ENCODE measurements at regions not wholly inside any gene's neighbourhood (a gene's known extent, or its start where the extent isn't known, plus 50 kb on each side); places are given as distances from the start of the nearest gene placed in this dataset.
A peak's percentile ranks its signal among the peaks of the same experiment; 100 is the strongest.

- peaks cover 17% of the 10 kb centered on the region for H3K4me1 Mint-ChIP-seq
- ChIA-PET POLR2A (no interaction called here), CTCF (interaction anchor here (0.7 kb wide), 1 partner anchor 67 kb away, joined by 3 read pairs; no protein-coding TSS in a partner anchor)
- H3K27me3 Mint-ChIP-seq (ENCODE audit: low read depth) = no peaks in the 10 kb centered on the region; the same call in 1 of the 2 replicates
- no peak overlapping the region for H3K4me3 Mint-ChIP-seq
- no peaks in the 10 kb centered on the region for H3K36me3 Mint-ChIP-seq
- DNase-seq (ENCODE audit: low spot score) = no peak
- no peak for ATAC-seq
- no peak overlapping the region for H3K27ac Mint-ChIP-seq
- H3K9me3 Mint-ChIP-seq = no peaks in the 10 kb centered on the region
- TF ChIP-seq ZNF396 (CRISPR knock-in tag; IDR thresholded peaks at IDR 0.05; ENCODE audit: borderline replicate concordance) (no peak), E2F1 (CRISPR knock-in tag; IDR thresholded peaks at IDR 0.05) (no peak), JUN (CRISPR knock-in tag; IDR thresholded peaks at IDR 0.05) (no peak)
Measured at GRCh38 chr10:32130788-32131187, 74.6 kb upstream of the KIF5B start.

GRCh38 chr10:32125023-32125422, 68.8 kb upstream of the KIF5B start:
- no peak overlapping the region for H3K27ac Mint-ChIP-seq
- POLR2A ChIA-PET = no interaction called here
- DNase-seq (ENCODE audit: low spot score) = no peak

GRCh38 chr10:32123021-32123420, 66.8 kb upstream of the KIF5B start:
- DNase-seq (ENCODE audit: low spot score) = no peak
- POLR2A ChIA-PET = no interaction called here
- 0 out of 2 replicates have a peak, but pooled peaks cover 5% of the 10 kb centered on the region for H3K9me3 Mint-ChIP-seq
- no peaks in the 10 kb centered on the region for H3K4me1 Mint-ChIP-seq
- ATAC-seq = no peak
- H3K27ac Mint-ChIP-seq = no peak overlapping the region
- no peaks in the 10 kb centered on the region for H3K36me3 Mint-ChIP-seq
- CTCF ChIA-PET = no interaction called here
- H3K4me3 Mint-ChIP-seq = no peak overlapping the region
- H3K27me3 Mint-ChIP-seq (ENCODE audit: low read depth) = no peaks in the 10 kb centered on the region
- no peak for TF ChIP-seq NFATC4 (CRISPR knock-in tag; IDR thresholded peaks at IDR 0.05)
- no peak for TF ChIP-seq RELA (CRISPR knock-in tag; IDR thresholded peaks at IDR 0.05; ENCODE audit: borderline replicate concordance)
- TF ChIP-seq NFYB (CRISPR knock-in tag; conservative IDR thresholded peaks at IDR 0.05; ENCODE audit: low read depth) = no peak
- no peak for TF ChIP-seq AFF4 (CRISPR knock-in tag; IDR thresholded peaks at IDR 0.05; ENCODE audit: borderline replicate concordance)
- no peak for TF ChIP-seq ZNF138 (CRISPR knock-in tag; conservative IDR thresholded peaks at IDR 0.05)
- no peak for TF ChIP-seq ETV6 (CRISPR knock-in tag; IDR thresholded peaks at IDR 0.05)
- TF ChIP-seq HMGXB4 (CRISPR knock-in tag; IDR thresholded peaks at IDR 0.05) = no peak
- TF ChIP-seq OVOL2 (CRISPR knock-in tag; IDR thresholded peaks at IDR 0.05; ENCODE audit: borderline replicate concordance) = no peak
- TF ChIP-seq AR (CRISPR knock-in tag; IDR thresholded peaks at IDR 0.05) = no peak
- no peak for TF ChIP-seq SMAD3 (CRISPR knock-in tag; IDR thresholded peaks at IDR 0.05; ENCODE audit: borderline replicate concordance)
- TF ChIP-seq E2F4 (CRISPR knock-in tag; IDR thresholded peaks at IDR 0.05; ENCODE audit: borderline replicate concordance, low read depth) = no peak
- no peak for TF ChIP-seq ZNF423 (CRISPR knock-in tag; IDR thresholded peaks at IDR 0.05)
- no peak for TF ChIP-seq ZSCAN18 (CRISPR knock-in tag; IDR thresholded peaks at IDR 0.05)

More at GRCh38 chr10:32125023-32125422, 68.8 kb upstream of the KIF5B start:
- no peak for ATAC-seq
- no peaks in the 10 kb centered on the region for H3K27me3 Mint-ChIP-seq (ENCODE audit: low read depth)
- no peaks in the 10 kb centered on the region for H3K36me3 Mint-ChIP-seq
- CTCF ChIA-PET = no interaction called here
- H3K4me3 Mint-ChIP-seq = no peak overlapping the region
- H3K9me3 Mint-ChIP-seq = 0 out of 2 replicates have a peak, but pooled peaks cover 5% of the 10 kb centered on the region
- no peaks in the 10 kb centered on the region for H3K4me1 Mint-ChIP-seq
- TF ChIP-seq JAZF1 (CRISPR knock-in tag; IDR thresholded peaks at IDR 0.05) (no peak), TCF7 (CRISPR knock-in tag; IDR thresholded peaks at IDR 0.05; ENCODE audit: low read depth) (no peak), NFATC4 (CRISPR knock-in tag; IDR thresholded peaks at IDR 0.05) (no peak), GABPB1 (CRISPR knock-in tag; IDR thresholded peaks at IDR 0.05) (0 out of 2 replicates have a peak, but pooled peaks have one; percentile 32), USF2 (CRISPR knock-in tag; IDR thresholded peaks at IDR 0.05) (no peak)

Data from WTC11 (cell line).